HCT116 (cell line): ENCODE measurements at regions not wholly inside any gene's neighbourhood (a gene's known extent, or its start where the extent isn't known, plus 50 kb on each side); places are given as distances from the start of the nearest gene placed in this dataset.

ENCODE experiments used
- ATAC-seq: fragments of 200-7000 bp; cut with Tn5 transposase; 2 replicates; pipeline ENCODE4 v1.9.1; 2020; ENCODE audit warnings: mild to moderate bottlenecking, moderate library complexity
- BruUV-seq: library from RNA; stranded (reverse); fragments of 400-500 nt; replicated peaks from 2 replicates; lab custom pipeline; 2021; lab: Mats Ljungman, UMichigan
- CTCF ChIA-PET: fragments of 300-600 bp; sonication (Branson Sonifier 250); formaldehyde crosslinking; loops from one replicate; lab custom pipeline; 2021; ENCODE audit warnings: antibody characterized with exemption; lab: Charles Lee
- POLR2A ChIA-PET: fragments of 300-600, 350-600 bp; sonication (Branson Sonifier 250); formaldehyde crosslinking; loops from one replicate; lab custom pipeline; 2021; ENCODE audit warnings: antibody characterized with exemption; lab: Charles Lee
- RAD21 ChIA-PET, 2 experiments: fragments of 300-600 bp; sonication (Branson Sonifier 250); formaldehyde crosslinking; loops; one replicate each; lab custom pipeline; 2023; ENCODE audit warnings: low total read pairs in 2 of 2; ENCODE audit not compliant: uncharacterized antibody in 2 of 2, unreplicated experiment in 2 of 2, low non-redundant PET in 1 of 2; lab: Charles Lee
- DNase-seq: peaks from one replicate; pipeline ENCODE4 v3.0.0-alpha.2; 2010; ENCODE audit warnings: low read depth, low spot score
- H2AFZ ChIP-seq: fragments of 200-600 bp; shearing (Covaris generic), sonication (generic); 2 replicates; pipeline ENCODE4 v1.6.1; 2017; ENCODE audit warnings: low read depth, mixed run types, mixed read lengths, antibody characterized with exemption, low read length; ENCODE audit not compliant: poor library complexity, severe bottlenecking
- H3K27ac ChIP-seq: 2 replicates; pipeline ENCODE4 v1.5.1; 2012; ENCODE audit warnings: low read depth, low read length
- H3K27me3 ChIP-seq: fragments of 200-600 bp; sonication (generic); 2 replicates; pipeline ENCODE4 v1.6.1; 2016; ENCODE audit warnings: mixed run types, low read length, mixed read lengths; ENCODE audit not compliant: insufficient read depth
- H3K36me3 ChIP-seq, 2 experiments: fragments of 200-500 bp in 1 of 2; fragments of 200-600 bp in 1 of 2; sonication (Bioruptor generic) in 1 of 2; sonication (generic) in 1 of 2; 2 replicates each; pipeline versions ENCODE4 v1.5.1 to v1.6.1; 2014 to 2016; ENCODE audit warnings: low read length in 2 of 2, inconsistent platforms in 1 of 2, mixed read lengths in 1 of 2, mixed run types in 1 of 2; ENCODE audit not compliant: insufficient read depth in 2 of 2, control insufficient read depth in 1 of 2
- H3K4me1 ChIP-seq, 2 experiments: fragments of 200-600 bp in 1 of 2; sonication (generic) in 1 of 2; 2 replicates each; pipeline versions ENCODE4 v1.5.1 to v1.6.1; 2012 to 2017; ENCODE audit warnings: low read length in 2 of 2, inconsistent platforms in 1 of 2, mild to moderate bottlenecking in 1 of 2, mixed read lengths in 1 of 2, mixed run types in 1 of 2, moderate library complexity in 1 of 2; ENCODE audit not compliant: insufficient read depth in 2 of 2, control insufficient read depth in 1 of 2
- H3K4me2 ChIP-seq: fragments of 200-600 bp; sonication (generic); 2 replicates; pipeline ENCODE4 v1.6.1; 2017; ENCODE audit warnings: mixed run types, low read length, mixed read lengths
- H3K4me3 ChIP-seq, 2 experiments: fragments of 200-600 bp in 1 of 2; sonication (generic) in 1 of 2; replicated peaks in 1 of 2; 2 replicates each; pipeline ENCODE4 v1.5.1; 2011 to 2016; ENCODE audit warnings: low read length in 2 of 2, control low read depth in 1 of 2, low read depth in 1 of 2, mild to moderate bottlenecking in 1 of 2, mixed read lengths in 1 of 2, mixed run types in 1 of 2
- H3K79me2 ChIP-seq: fragments of 200-600 bp; sonication (generic); 2 replicates; pipeline ENCODE4 v1.6.1; 2017; ENCODE audit warnings: mild to moderate bottlenecking, mixed run types, low read length, moderate library complexity, mixed read lengths; ENCODE audit not compliant: insufficient read depth
- H3K9ac ChIP-seq: fragments of 200-600 bp; sonication (generic); 2 replicates; pipeline ENCODE4 v1.6.1; 2016; ENCODE audit warnings: low read length, mixed read lengths
- H3K9me2 ChIP-seq: fragments of 200-600 bp; sonication (generic), shearing (Covaris generic); 2 replicates; pipeline ENCODE4 v1.6.1; 2017; ENCODE audit warnings: mixed run types, mild to moderate bottlenecking, moderate library complexity; ENCODE audit not compliant: insufficient read depth
- H3K9me3 ChIP-seq, 2 experiments: fragments of 200-500 bp in 1 of 2; fragments of 200-600 bp in 1 of 2; sonication (Bioruptor generic) in 1 of 2; sonication (generic) in 1 of 2; 2 replicates each; pipeline ENCODE4 v1.6.1; 2014 to 2017; ENCODE audit warnings: low read length in 2 of 2, mixed read lengths in 2 of 2, inconsistent platforms in 1 of 2, low read depth in 1 of 2, mild to moderate bottlenecking in 1 of 2, mixed run types in 1 of 2, moderate library complexity in 1 of 2; ENCODE audit not compliant: control insufficient read depth in 1 of 2, insufficient read depth in 1 of 2
- H4K20me1 ChIP-seq: fragments of 200-600 bp; sonication (generic), shearing (Covaris generic); 2 replicates; pipeline ENCODE4 v1.6.1; 2017; ENCODE audit warnings: mixed run types, mild to moderate bottlenecking, moderate library complexity; ENCODE audit not compliant: insufficient read depth
- CBX3 ChIP-seq: IDR thresholded peaks from 2 replicates; pipeline ENCODE4 v1.6.1; 2012; ENCODE audit warnings: low read depth
- CEBPB ChIP-seq: IDR thresholded peaks from 2 replicates; pipeline ENCODE4 v1.6.1; 2012; ENCODE audit warnings: low read depth
- CTCF ChIP-seq, 3 experiments: fragments of 200-600 bp in 1 of 3; sonication (generic) in 1 of 3; IDR thresholded peaks in 2 of 3; conservative IDR thresholded peaks in 1 of 3; 2 replicates each; pipeline ENCODE4 v1.5.1; 2012 to 2017; ENCODE audit warnings: low read depth in 2 of 3, low read length in 2 of 3, antibody characterized with exemption in 1 of 3, borderline replicate concordance in 1 of 3, control low read depth in 1 of 3, mild to moderate bottlenecking in 1 of 3, mixed read lengths in 1 of 3, mixed run types in 1 of 3, moderate library complexity in 1 of 3; ENCODE audit not compliant: insufficient read depth in 1 of 3
- ELF1 ChIP-seq: IDR thresholded peaks from 2 replicates; pipeline ENCODE4 v1.6.1; 2012; ENCODE audit warnings: low read depth, borderline replicate concordance
- EZH2phosphoT487 ChIP-seq: fragments of 200-600 bp; IDR thresholded peaks from 2 replicates; pipeline ENCODE4 v1.6.1; 2018; ENCODE audit warnings: antibody characterized with exemption, borderline replicate concordance
- FOSL1 ChIP-seq: IDR thresholded peaks from 2 replicates; pipeline ENCODE4 v1.6.1; 2012; ENCODE audit warnings: low read depth
- POLR2A ChIP-seq: IDR thresholded peaks from 2 replicates; pipeline ENCODE4 v1.7.0; 2011; ENCODE audit warnings: borderline replicate concordance; ENCODE audit not compliant: insufficient read depth, insufficient read length; ENCODE audit errors: extremely low read depth
- POLR2AphosphoS5 ChIP-seq: IDR thresholded peaks from 2 replicates; pipeline ENCODE4 v1.6.1; 2011; ENCODE audit warnings: mild to moderate bottlenecking, low read depth, low read length, moderate library complexity
- RAD21 ChIP-seq: IDR thresholded peaks from 2 replicates; pipeline ENCODE4 v1.6.1; 2012; ENCODE audit warnings: low read depth, mild to moderate bottlenecking
- SIN3A ChIP-seq: IDR thresholded peaks from 2 replicates; pipeline ENCODE4 v1.6.1; 2012; ENCODE audit warnings: low read depth
- SP1 ChIP-seq: IDR thresholded peaks from 2 replicates; pipeline ENCODE4 v1.6.1; 2012; ENCODE audit warnings: low read depth
- SRF ChIP-seq: IDR thresholded peaks from 2 replicates; pipeline ENCODE4 v1.6.1; 2012; ENCODE audit warnings: low read depth
- YY1 ChIP-seq: IDR thresholded peaks from 2 replicates; pipeline ENCODE4 v1.6.1; 2011; ENCODE audit warnings: low read length, low read depth, moderate library complexity, mild to moderate bottlenecking; ENCODE audit not compliant: insufficient replicate concordance; ENCODE audit errors: extremely low read depth
- ZNF274 ChIP-seq: fragments of 200-500 bp; sonication (Bioruptor generic); IDR thresholded peaks from 2 replicates; pipeline ENCODE4 v1.6.1; 2014; ENCODE audit warnings: mild to moderate bottlenecking, low read depth, low read length, inconsistent platforms
- intact Hi-C: fragments of 100-400 bp; cut with micrococcal nuclease; formaldehyde crosslinking; loops from 2 replicates; pipeline ENCODE4 v1.10.0; 2022
- TF ChIP-seq, protein P1 (sequence below): IDR thresholded peaks from 2 replicates; pipeline ENCODE4 v1.6.1; 2012
- TF ChIP-seq, protein P2 (sequence below): IDR thresholded peaks from 2 replicates; pipeline ENCODE4 v1.6.1; 2011; ENCODE audit warnings: mild to moderate bottlenecking, low read length, moderate library complexity; ENCODE audit not compliant: insufficient replicate concordance; ENCODE audit errors: extremely low read depth
- TF ChIP-seq, protein P3 (sequence below): IDR thresholded peaks from 2 replicates; pipeline ENCODE4 v1.6.1; 2012

- H3K9ac ChIP-seq = no peak overlapping the region
- H3K4me1 ChIP-seq = no peaks in the 10 kb centered on the region
- no peak overlapping the region for H3K27ac ChIP-seq
- no peak for ATAC-seq
- intact Hi-C loops = no loop called here
- H4K20me1 ChIP-seq = no peaks in the 10 kb centered on the region
- no peaks in the 10 kb centered on the region for H3K79me2 ChIP-seq
- no TSS peak for BruUV-seq
- TF ChIP-seq ELF1 (no peak), SRF (no peak), CEBPB (no peak), ZNF274 (no peak), RAD21 (no peak), CBX3 (no peak), EZH2phosphoT487 (no peak), POLR2AphosphoS5 (no peak)
- TF ChIP-seq, protein P1, sequence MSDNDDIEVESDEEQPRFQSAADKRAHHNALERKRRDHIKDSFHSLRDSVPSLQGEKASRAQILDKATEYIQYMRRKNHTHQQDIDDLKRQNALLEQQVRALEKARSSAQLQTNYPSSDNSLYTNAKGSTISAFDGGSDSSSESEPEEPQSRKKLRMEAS = no peak
- TF ChIP-seq, all 23 proteins: peak for 0
- no peak overlapping the region for H3K4me3 ChIP-seq
- no peaks in the 10 kb centered on the region for H3K9me2 ChIP-seq
- DNase-seq = no peak
- H3K36me3 ChIP-seq = no peaks in the 10 kb centered on the region
- no peaks in the 10 kb centered on the region for H3K27me3 ChIP-seq
- POLR2A ChIA-PET = no interaction called here
- no peak overlapping the region for H3K4me2 ChIP-seq
- RAD21 ChIA-PET = no interaction called here
- no peaks in the 10 kb centered on the region for H3K9me3 ChIP-seq
- CTCF ChIA-PET = no interaction called here
- H2AFZ ChIP-seq = no peak overlapping the region
Observed at GRCh38 chr2:186263673-186264250, 222.3 kb upstream of the ZC3H15 start.

GRCh38 chr2:186269536-186269935 lies 216.5 kb upstream of the ZC3H15 start:
- no peaks in the 10 kb centered on the region for H3K4me1 ChIP-seq
- RAD21 ChIA-PET = no interaction called here
- POLR2A ChIA-PET = no interaction called here
- CTCF ChIA-PET = no interaction called here
- H3K4me2 ChIP-seq = no peak overlapping the region
- intact Hi-C loops = no loop called here
- H3K9me2 ChIP-seq = no peaks in the 10 kb centered on the region
- BruUV-seq = no TSS peak
- no peaks in the 10 kb centered on the region for H3K27me3 ChIP-seq
- H3K27ac ChIP-seq = no peak overlapping the region
- H4K20me1 ChIP-seq = no peaks in the 10 kb centered on the region
- H2AFZ ChIP-seq = no peak overlapping the region
- H3K9ac ChIP-seq = no peak overlapping the region
- DNase-seq (no peak), ATAC-seq (no peak)
- no peaks in the 10 kb centered on the region for H3K36me3 ChIP-seq
- no peak overlapping the region for H3K4me3 ChIP-seq
- no peaks in the 10 kb centered on the region for H3K79me2 ChIP-seq
- H3K9me3 ChIP-seq = no peaks in the 10 kb centered on the region; a peak in 1 of 4 replicates
- no peak for TF ChIP-seq RAD21
- TF ChIP-seq FOSL1 = no peak
- TF ChIP-seq POLR2AphosphoS5 = no peak
- no peak for TF ChIP-seq ZNF274
- no peak for TF ChIP-seq EZH2phosphoT487
- TF ChIP-seq, protein P2, sequence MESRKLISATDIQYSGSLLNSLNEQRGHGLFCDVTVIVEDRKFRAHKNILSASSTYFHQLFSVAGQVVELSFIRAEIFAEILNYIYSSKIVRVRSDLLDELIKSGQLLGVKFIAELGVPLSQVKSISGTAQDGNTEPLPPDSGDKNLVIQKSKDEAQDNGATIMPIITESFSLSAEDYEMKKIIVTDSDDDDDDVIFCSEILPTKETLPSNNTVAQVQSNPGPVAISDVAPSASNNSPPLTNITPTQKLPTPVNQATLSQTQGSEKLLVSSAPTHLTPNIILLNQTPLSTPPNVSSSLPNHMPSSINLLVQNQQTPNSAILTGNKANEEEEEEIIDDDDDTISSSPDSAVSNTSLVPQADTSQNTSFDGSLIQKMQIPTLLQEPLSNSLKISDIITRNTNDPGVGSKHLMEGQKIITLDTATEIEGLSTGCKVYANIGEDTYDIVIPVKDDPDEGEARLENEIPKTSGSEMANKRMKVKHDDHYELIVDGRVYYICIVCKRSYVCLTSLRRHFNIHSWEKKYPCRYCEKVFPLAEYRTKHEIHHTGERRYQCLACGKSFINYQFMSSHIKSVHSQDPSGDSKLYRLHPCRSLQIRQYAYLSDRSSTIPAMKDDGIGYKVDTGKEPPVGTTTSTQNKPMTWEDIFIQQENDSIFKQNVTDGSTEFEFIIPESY = no peak
- no peak for TF ChIP-seq CTCF (IDR thresholded peaks at IDR 0.05 in 2 of 3, conservative IDR thresholded peaks at IDR 0.05 in 1 of 3; ENCODE audit: borderline replicate concordance in 1 of 3, insufficient read depth in 1 of 3, low read depth in 2 of 3, low read length in 2 of 3)
- TF ChIP-seq SP1 = no peak
- TF ChIP-seq CBX3 = no peak
- no peak for TF ChIP-seq YY1
- no peak for TF ChIP-seq ELF1
- TF ChIP-seq, protein P3, sequence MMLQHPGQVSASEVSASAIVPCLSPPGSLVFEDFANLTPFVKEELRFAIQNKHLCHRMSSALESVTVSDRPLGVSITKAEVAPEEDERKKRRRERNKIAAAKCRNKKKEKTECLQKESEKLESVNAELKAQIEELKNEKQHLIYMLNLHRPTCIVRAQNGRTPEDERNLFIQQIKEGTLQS = no peak
- TF ChIP-seq SIN3A = no peak
- TF ChIP-seq POLR2A = no peak
